Stimulated activated memory B cell treated with anti-CD40 and anti-IgM and Interleukin-4, amounts not matched to agents 10 μg/mL and 1 μg/mL and 100 μg/mL, for 72 hours (primary cell): ENCODE measurements at regions not wholly inside any gene's neighbourhood (a gene's known extent, or its start where the extent isn't known, plus 50 kb on each side); places are given as distances from the start of the nearest gene placed in this dataset.
A peak's percentile ranks its signal among the peaks of the same experiment; 100 is the strongest.
"Not testable (repeated sequence)": the region's sequence is repeated elsewhere in the genome, so short reads cannot be mapped to it uniquely, and the experiment has no call there.

Experiments used
- ATAC-seq: fragments of 150-1000 bp; cut with Tn5 transposase; 2 replicates; pipeline ENCODE4 v1.10.0; 2021
- H3K27ac Mint-ChIP-seq: one replicate; pipeline ENCODE4 v1.8.0; 2022; ENCODE audit warnings: mild to moderate bottlenecking, mixed read lengths
- H3K27me3 Mint-ChIP-seq: one replicate; pipeline ENCODE4 v1.8.0; 2022; ENCODE audit warnings: mixed read lengths
- H3K36me3 Mint-ChIP-seq: one replicate; pipeline ENCODE4 v1.8.0; 2022; ENCODE audit warnings: mixed read lengths
- H3K4me1 Mint-ChIP-seq: one replicate; pipeline ENCODE4 v1.8.0; 2022; ENCODE audit warnings: mixed read lengths
- H3K4me3 Mint-ChIP-seq: one replicate; pipeline ENCODE4 v1.8.0; 2022; ENCODE audit warnings: mild to moderate bottlenecking, moderate library complexity, mixed read lengths
- H3K9me3 Mint-ChIP-seq: one replicate; pipeline ENCODE4 v1.8.0; 2022; ENCODE audit warnings: mixed read lengths

DNA sequence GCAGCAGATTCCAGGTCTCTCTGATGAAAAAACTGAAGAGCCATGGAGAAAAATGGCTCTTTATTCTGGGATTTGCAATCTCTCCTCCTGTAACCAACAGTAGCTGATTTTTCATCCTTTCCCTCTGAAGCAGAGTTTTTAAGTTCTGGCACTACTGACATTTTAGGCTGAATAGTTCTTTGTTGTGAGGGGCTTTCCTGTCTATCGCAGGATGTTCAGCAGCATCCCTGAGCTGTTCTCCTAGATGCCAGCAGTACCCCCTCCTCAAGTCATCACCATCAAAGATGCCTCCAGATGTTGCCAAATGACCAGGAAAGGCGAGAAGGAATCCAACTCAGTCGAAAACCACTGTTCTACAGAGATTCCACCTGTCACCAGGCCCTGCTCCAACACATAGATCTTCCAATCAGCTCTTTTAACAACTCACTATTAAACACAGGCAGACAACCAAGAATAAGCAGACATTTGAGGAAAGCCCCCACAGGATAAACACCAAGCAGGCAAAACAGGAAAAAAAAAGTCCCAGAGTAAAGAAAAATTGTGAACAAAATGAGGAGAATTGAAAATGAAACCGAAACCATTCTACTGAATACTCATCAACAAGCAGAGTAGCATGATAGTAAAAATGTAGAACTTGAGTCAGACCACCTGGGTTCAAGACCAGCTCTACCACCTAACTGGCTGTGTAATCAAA is 124.8 kb downstream of the MPP7 start:
- peak overlapping the region; percentile 66 for H3K27ac Mint-ChIP-seq
- H3K4me1 Mint-ChIP-seq = peaks cover 16% of the 10 kb centered on the region
- no peaks in the 10 kb centered on the region for H3K27me3 Mint-ChIP-seq
- ATAC-seq = no peak
- H3K36me3 Mint-ChIP-seq = no peaks in the 10 kb centered on the region
- H3K4me3 Mint-ChIP-seq = peak overlapping the region; percentile 46
- H3K9me3 Mint-ChIP-seq = no peaks in the 10 kb centered on the region

DNA sequence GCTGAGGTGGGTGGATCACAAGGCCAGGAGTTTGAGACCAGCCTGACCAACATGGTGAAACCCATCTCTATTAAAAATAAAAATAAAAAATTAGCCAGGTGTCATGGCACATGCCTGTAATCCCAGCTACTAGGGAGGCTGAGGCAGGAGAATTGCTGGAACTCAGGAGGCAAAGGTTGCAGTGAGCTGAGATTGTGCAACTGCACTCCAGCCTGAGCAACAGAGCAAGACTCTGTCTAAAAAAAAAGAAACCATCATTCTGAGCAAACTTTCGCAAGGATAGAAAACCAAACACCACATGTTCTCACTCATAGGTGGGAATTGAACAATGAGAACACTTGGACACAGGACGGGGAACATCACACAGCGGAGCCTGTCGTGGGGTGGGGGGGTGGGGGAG is 126.4 kb downstream of the MPP7 start:
- ATAC-seq, H3K9me3 Mint-ChIP-seq, H3K36me3 Mint-ChIP-seq, H3K27ac Mint-ChIP-seq, H3K27me3 Mint-ChIP-seq, H3K4me3 Mint-ChIP-seq: not testable (repeated sequence)
- H3K4me1 Mint-ChIP-seq = peaks cover 16% of the 10 kb centered on the region

DNA sequence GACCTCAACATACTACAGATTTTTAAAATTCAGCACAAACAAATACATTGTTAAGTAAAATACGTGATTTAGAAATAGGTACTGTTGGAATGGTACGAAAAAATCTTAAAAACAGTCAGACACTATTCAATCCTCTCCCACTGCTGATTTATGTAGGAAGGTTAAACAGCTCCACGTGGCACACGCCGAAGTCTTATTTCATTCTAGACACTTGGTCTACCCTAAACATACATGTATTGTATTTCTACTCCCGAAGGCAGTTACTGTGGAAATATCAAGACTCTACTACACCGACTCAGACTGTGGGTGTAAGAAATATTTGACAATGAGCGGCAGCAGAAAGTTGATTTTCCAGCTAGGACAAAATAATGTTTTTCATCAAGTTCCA is 130.6 kb downstream of the MPP7 start:
- Mint-ChIP-seq H3K9me3 (no peaks in the 10 kb centered on the region), H3K4me1 (no peaks in the 10 kb centered on the region), H3K27ac (no peak overlapping the region), H3K36me3 (no peaks in the 10 kb centered on the region), H3K27me3 (no peaks in the 10 kb centered on the region), H3K4me3 (no peak overlapping the region)
- no peak for ATAC-seq

DNA sequence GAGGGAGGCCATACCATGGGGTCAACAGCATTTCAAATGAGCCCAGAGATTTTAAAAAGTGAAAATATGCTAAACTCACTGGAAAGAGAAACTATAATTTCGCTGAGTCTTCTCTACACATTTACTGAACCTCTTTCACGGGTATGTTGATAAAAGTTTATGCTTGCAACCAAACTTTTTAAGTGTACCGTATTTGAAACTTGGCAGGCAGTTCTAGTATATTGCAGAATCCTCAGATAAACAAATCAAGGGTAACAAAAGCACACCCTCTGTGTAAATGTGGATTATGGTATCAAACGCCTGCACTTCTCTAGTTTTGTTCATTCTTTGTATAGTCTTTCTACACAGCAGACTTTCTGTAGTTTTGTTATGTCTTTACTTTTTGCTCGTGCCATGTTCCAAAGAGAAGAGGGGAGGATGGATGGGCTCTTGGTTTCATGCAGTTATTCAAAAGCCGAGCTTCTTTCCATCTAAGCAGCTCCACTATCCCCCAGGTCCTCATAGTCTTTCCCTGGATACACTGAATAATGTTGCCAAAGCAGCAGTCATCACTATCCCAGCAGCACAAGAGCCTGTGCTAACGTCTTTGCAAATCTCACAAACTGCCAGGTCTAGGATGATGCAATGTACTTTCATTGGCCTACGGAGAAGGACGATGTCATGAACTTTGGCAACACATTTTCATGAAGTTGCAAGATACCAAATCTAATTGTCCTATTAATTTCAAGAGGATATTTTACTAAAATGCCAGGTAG is 131.2 kb downstream of the MPP7 start:
- Mint-ChIP-seq H3K4me3 (no peak overlapping the region), H3K27me3 (no peaks in the 10 kb centered on the region), H3K36me3 (no peaks in the 10 kb centered on the region), H3K9me3 (no peaks in the 10 kb centered on the region), H3K27ac (no peak overlapping the region), H3K4me1 (no peaks in the 10 kb centered on the region)
- no peak for ATAC-seq

DNA sequence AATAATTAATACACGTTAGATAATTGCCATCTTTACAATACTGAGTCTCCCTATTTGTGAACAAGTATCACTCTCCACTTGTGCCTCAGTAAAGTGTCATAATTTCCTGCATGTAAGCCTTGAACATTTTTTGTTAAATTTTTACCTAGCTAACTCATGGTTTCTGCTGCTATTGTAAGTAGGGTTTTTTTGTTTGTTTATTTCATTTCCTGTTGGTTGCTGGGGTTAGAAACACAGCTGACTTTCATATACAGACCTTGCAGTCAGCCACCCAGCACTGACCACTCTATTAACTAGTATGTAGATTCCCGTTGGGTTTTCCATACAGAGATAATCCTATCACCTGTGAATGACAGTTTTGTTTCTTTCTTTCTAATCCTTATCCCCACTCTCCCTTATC is 133.3 kb downstream of the MPP7 start:
- H3K4me3 Mint-ChIP-seq = no peak overlapping the region
- H3K27me3 Mint-ChIP-seq = no peaks in the 10 kb centered on the region
- H3K4me1 Mint-ChIP-seq = no peaks in the 10 kb centered on the region
- no peaks in the 10 kb centered on the region for H3K36me3 Mint-ChIP-seq
- ATAC-seq = no peak
- no peak overlapping the region for H3K27ac Mint-ChIP-seq
- no peaks in the 10 kb centered on the region for H3K9me3 Mint-ChIP-seq

DNA sequence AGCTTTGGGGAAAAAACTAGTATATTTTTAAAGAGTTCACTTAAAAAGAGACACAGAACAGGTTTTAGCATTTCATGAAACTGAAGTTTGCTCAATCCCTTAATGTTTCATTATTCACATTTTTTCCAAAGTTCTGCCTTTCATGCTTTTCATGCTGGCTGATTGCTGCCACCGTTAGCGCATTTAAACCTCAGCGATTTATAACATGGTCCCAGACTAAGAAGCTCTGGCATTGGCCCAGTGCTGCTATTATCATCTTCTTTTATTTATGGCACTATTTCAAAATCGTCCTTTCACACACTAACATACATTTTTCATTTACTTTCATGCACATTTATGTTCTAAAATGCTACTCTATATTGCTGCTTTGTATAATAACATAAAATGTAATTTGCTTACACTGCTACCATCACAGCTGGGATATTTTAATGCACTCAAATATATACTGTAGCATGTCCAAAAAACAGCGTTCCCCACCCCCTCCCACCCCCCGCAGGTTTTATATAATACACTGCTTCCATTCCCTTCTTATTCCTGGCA is 141.9 kb downstream of the MPP7 start:
- Mint-ChIP-seq H3K4me3 (no peak overlapping the region), H3K36me3 (peaks cover 4% of the 10 kb centered on the region), H3K27me3 (no peaks in the 10 kb centered on the region), H3K9me3 (peaks cover 2% of the 10 kb centered on the region), H3K4me1 (no peaks in the 10 kb centered on the region), H3K27ac (no peak overlapping the region)
- ATAC-seq = no peak

DNA sequence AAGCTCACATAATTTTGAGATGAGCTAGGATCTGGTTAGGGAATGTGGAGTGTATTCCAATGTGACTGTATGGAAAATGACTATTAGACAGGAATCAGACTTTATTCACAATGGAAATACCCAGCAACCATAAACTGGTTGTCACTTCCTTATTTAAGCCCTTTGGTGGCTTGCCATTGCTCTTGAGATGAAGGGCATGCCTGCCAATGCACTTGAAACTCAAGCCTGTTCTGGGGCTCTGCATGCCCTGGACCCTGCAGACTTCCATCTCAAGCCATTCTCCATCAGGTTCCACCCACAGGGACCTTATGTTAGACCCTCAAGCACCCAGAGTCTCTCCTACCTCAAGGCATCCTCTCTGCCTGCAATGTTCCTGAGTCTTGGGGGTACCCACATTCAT is 145.5 kb downstream of the MPP7 start:
- H3K36me3 Mint-ChIP-seq = no peaks in the 10 kb centered on the region
- no peaks in the 10 kb centered on the region for H3K9me3 Mint-ChIP-seq
- H3K4me3 Mint-ChIP-seq = no peak overlapping the region
- no peak overlapping the region for H3K27ac Mint-ChIP-seq
- no peaks in the 10 kb centered on the region for H3K27me3 Mint-ChIP-seq
- H3K4me1 Mint-ChIP-seq = no peaks in the 10 kb centered on the region
- ATAC-seq = no peak

DNA sequence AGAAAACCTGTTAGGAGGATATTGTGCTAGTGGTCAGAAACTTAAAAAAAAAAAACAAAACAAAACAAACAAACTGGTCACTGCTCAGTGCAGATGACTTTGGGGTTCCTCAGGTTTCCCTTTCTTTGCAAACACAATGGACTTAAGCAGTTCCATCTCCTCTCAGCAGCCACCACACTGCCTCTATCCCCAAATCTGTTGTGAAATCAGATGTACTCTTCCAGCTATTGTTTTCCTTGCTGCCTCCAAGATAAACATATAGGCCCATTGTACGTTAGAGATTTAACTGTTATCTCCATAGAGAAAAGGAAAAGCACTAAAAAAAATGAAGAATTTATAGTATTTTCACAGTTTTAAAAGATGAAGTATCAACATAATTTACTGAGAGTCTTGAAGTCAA is 147.1 kb downstream of the MPP7 start:
- no peak overlapping the region for H3K27ac Mint-ChIP-seq
- no peaks in the 10 kb centered on the region for H3K36me3 Mint-ChIP-seq
- H3K4me3 Mint-ChIP-seq = no peak overlapping the region
- H3K9me3 Mint-ChIP-seq = no peaks in the 10 kb centered on the region
- H3K4me1 Mint-ChIP-seq = no peaks in the 10 kb centered on the region
- no peak for ATAC-seq
- no peaks in the 10 kb centered on the region for H3K27me3 Mint-ChIP-seq

DNA sequence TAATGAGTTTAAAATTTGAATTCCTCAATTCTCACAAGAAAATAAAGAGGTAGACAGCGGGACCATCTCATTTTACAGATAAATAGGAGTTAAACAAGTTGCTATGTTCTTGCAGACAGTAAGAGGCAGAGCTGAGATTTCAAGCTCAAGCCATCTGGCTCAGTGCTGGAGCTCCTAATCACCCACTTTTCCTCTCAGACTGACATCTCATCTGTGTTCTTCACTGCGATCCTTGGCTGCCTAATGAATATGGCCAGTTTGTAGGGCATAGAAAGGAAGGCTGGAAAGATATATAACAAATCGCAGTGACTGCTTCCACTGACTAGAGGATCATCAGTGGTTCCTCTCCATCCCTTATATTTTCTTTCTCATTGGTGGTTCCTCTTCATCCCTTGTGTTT is 151.2 kb downstream of the MPP7 start:
- Mint-ChIP-seq H3K4me3 (no peak overlapping the region), H3K27ac (no peak overlapping the region), H3K36me3 (peaks cover 13% of the 10 kb centered on the region), H3K9me3 (no peaks in the 10 kb centered on the region), H3K4me1 (no peaks in the 10 kb centered on the region), H3K27me3 (no peaks in the 10 kb centered on the region)
- ATAC-seq = no peak

DNA sequence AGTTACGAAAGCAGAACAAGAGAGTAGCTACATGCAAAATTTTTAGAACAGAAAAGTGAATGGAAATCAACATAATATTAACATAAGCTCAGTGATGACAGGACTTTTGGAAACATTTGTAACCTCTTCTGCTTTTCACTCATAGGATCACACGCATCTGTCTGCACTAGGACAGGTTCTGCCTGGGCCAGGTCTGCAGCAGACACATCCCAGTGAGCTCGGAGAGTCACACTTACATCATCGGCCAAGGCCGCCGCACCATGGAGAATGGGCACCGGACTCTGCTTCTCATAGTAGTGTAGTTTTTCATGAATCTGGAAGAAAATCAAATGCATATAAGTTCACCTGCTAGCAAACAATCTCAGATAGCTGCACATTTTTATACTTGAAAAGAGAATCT is 150.9 kb upstream of the ODAD2 start:
- Mint-ChIP-seq H3K27me3 (no peaks in the 10 kb centered on the region), H3K36me3 (peaks cover 13% of the 10 kb centered on the region), H3K4me1 (no peaks in the 10 kb centered on the region), H3K27ac (no peak overlapping the region), H3K9me3 (no peaks in the 10 kb centered on the region), H3K4me3 (no peak overlapping the region)
- ATAC-seq = no peak

DNA sequence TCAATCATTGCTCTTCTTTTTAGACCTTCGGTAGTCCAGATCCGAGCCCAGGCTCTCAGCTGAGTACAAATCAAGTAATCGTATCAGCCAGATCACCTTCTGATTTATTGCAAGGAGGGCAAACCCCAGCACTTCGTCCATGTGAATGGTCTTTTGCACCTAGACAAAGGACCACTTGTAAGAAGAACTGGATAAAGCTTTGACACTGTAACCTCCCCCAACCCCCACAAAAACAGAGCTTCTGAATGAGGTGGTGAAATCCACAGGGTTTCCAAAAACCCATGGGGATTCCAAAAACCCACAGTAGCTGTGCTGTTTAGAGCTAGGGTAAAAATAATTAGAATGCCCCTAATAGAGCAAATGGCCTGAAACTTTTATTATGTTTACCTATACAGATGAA is 148.8 kb upstream of the ODAD2 start:
- H3K9me3 Mint-ChIP-seq = no peaks in the 10 kb centered on the region
- no peak overlapping the region for H3K4me3 Mint-ChIP-seq
- H3K36me3 Mint-ChIP-seq = peaks cover 13% of the 10 kb centered on the region
- H3K4me1 Mint-ChIP-seq = no peaks in the 10 kb centered on the region
- H3K27ac Mint-ChIP-seq = no peak overlapping the region
- H3K27me3 Mint-ChIP-seq = no peaks in the 10 kb centered on the region
- ATAC-seq = no peak

DNA sequence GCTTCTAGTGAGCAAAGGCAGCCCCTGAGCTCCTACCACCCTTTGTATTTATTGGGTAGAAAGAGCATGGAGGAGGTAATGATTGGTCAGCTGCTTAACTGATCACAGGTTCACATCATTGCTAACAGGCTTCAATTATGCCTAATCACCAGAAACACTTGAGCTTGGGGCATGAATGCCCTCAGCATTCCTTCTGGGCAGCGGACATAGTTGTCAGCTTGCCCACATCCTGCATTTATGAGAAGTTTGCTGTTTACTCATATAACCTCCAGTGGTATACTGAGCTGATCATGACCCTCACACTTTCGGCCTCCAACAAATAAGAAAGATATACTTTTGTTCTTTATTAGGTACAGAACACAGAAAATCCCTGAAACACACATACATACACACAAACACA is 140.3 kb upstream of the ODAD2 start:
- Mint-ChIP-seq H3K27me3 (no peaks in the 10 kb centered on the region), H3K27ac (no peak overlapping the region), H3K4me3 (no peak overlapping the region), H3K36me3 (peaks cover 37% of the 10 kb centered on the region), H3K9me3 (peaks cover 15% of the 10 kb centered on the region), H3K4me1 (no peaks in the 10 kb centered on the region)
- ATAC-seq = no peak

DNA sequence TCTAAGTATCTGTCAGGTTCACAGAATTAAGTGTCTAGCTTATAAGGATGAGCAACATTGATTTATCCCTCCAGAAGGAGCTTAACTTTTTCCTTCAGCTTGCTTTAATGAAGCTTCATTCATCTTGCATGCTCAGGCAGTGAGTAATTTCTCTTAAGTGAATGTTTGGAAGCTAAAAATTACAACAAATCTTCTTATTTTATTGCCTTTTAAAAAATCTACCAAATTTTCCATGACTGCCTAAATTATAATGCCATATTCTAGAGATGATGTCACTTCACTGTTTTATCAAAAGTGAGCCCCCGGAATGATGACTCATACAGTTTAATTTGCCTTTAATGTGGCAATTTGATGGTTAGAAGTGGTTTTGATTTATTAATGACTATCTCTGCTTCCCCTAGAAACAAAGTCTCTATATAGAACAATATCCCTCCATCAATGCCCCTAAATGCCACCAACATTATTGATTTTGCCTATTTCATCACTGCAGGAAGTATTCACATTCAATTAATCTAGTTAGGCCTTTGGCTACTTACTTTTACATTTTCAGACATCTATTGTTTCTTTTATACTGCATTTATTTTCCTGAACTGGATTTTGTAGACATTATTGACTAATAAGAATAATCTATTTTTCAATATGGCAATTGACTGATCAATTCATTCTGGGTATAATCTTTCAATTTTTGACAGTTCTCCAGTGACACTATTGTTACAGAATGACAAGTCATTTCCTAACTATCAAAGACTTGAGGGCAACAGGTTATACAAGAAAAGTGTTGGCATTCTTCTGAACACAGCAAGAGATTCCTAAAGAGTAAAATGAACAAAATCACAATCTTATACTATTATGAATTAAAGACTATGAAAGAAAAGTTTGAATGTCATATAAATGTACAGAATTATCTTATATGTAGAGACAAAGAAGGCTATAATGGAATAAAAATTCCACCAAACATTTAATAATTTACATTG is 139.3 kb upstream of the ODAD2 start:
- H3K27me3 Mint-ChIP-seq = no peaks in the 10 kb centered on the region
- H3K4me3 Mint-ChIP-seq = no peak overlapping the region
- H3K9me3 Mint-ChIP-seq = peaks cover 16% of the 10 kb centered on the region
- no peak for ATAC-seq
- H3K27ac Mint-ChIP-seq = no peak overlapping the region
- no peaks in the 10 kb centered on the region for H3K4me1 Mint-ChIP-seq
- peaks cover 41% of the 10 kb centered on the region for H3K36me3 Mint-ChIP-seq

DNA sequence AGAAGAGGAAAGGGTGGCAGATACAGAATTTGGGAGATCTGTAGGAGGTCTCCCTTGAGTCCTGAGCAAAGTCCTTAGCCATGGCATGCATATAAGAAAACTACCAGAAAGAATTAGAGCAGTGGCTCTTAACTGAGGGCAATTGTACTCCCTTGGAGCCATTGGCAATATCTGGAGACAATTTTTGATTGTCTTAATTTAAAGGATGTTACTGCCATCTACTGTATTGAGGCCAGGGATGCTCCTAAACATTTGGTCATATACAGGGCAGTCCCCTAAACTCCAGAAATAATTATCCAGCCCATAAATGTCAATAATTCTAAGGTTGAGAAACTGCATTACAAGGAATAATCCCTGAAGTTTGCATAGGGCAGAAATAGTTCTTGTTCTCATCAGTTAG is 136.4 kb upstream of the ODAD2 start:
- H3K27ac Mint-ChIP-seq = no peak overlapping the region
- ATAC-seq = no peak
- H3K4me3 Mint-ChIP-seq = no peak overlapping the region
- H3K4me1 Mint-ChIP-seq = no peaks in the 10 kb centered on the region
- no peaks in the 10 kb centered on the region for H3K27me3 Mint-ChIP-seq
- peaks cover 18% of the 10 kb centered on the region for H3K9me3 Mint-ChIP-seq
- H3K36me3 Mint-ChIP-seq = peaks cover 46% of the 10 kb centered on the region

DNA sequence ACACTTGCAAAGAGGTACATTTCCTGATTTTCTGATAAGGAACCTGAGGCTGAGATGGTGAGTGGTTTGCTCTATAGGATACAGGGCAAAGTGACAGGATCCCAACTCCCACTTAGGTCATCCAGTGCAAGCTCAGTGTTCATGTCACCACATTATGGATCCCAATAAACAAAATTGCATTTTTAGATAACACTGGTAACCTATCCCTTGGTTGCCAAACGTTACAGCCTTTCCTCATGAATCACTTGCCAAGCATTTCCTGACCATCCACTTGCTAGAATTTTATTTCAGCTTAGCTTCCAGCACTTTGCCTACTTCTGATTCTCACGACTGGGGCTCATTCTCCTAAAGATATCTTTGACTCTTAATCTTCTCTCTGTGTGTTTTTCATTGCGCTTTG is 131.4 kb upstream of the ODAD2 start:
- no peak for ATAC-seq
- no peaks in the 10 kb centered on the region for H3K4me1 Mint-ChIP-seq
- H3K4me3 Mint-ChIP-seq = no peak overlapping the region
- H3K36me3 Mint-ChIP-seq = peaks cover 43% of the 10 kb centered on the region
- H3K27me3 Mint-ChIP-seq = no peaks in the 10 kb centered on the region
- H3K9me3 Mint-ChIP-seq = peaks cover 15% of the 10 kb centered on the region
- no peak overlapping the region for H3K27ac Mint-ChIP-seq
